H9 (cell line): ENCODE measurements at regions not wholly inside any gene's neighbourhood (a gene's known extent, or its start where the extent isn't known, plus 50 kb on each side); places are given as distances from the start of the nearest gene placed in this dataset.

Experiments used
- DNase-seq: peaks from one replicate; pipeline ENCODE4 v3.0.0-alpha.2; 2017
- H2AFZ ChIP-seq: one replicate; pipeline ENCODE4 v1.6.1; 2013; ENCODE audit warnings: mild to moderate bottlenecking, low read length, control low read depth, moderate library complexity
- H2AK5ac ChIP-seq: 2 replicates; pipeline ENCODE4 v1.6.1; 2013; ENCODE audit warnings: low read length, control low read depth, mixed read lengths; ENCODE audit not compliant: insufficient read length
- H2BK120ac ChIP-seq: one replicate; pipeline ENCODE4 v1.6.1; 2013; ENCODE audit warnings: low read depth, mild to moderate bottlenecking, low read length, control low read depth, inconsistent platforms; ENCODE audit not compliant: poor library complexity, severe bottlenecking
- H2BK12ac ChIP-seq: 2 replicates; pipeline ENCODE4 v1.6.1; 2013; ENCODE audit warnings: low read length, control low read depth, mixed read lengths, low read depth; ENCODE audit not compliant: insufficient read length
- H2BK15ac ChIP-seq: 2 replicates; pipeline ENCODE4 v1.6.1; 2013; ENCODE audit warnings: low read depth, low read length, control low read depth
- H2BK20ac ChIP-seq: one replicate; pipeline ENCODE4 v1.6.1; 2013; ENCODE audit warnings: low read depth, mild to moderate bottlenecking, low read length, control low read depth, inconsistent platforms; ENCODE audit not compliant: poor library complexity, severe bottlenecking
- H2BK5ac ChIP-seq: 2 replicates; pipeline ENCODE4 v1.6.1; 2013; ENCODE audit warnings: low read length, control low read depth, mixed read lengths; ENCODE audit not compliant: insufficient read length
- H3K14ac ChIP-seq: 2 replicates; pipeline ENCODE4 v1.6.1; 2013; ENCODE audit warnings: low read length, control low read depth; ENCODE audit not compliant: insufficient read depth
- H3K18ac ChIP-seq: 2 replicates; pipeline ENCODE4 v1.6.1; 2013; ENCODE audit warnings: low read depth, mild to moderate bottlenecking, mixed read lengths, low read length, control low read depth; ENCODE audit not compliant: insufficient read length
- H3K23ac ChIP-seq: 2 replicates; pipeline ENCODE4 v1.6.1; 2013; ENCODE audit warnings: low read length, control low read depth, mixed read lengths, low read depth; ENCODE audit not compliant: insufficient read length
- H3K23me2 ChIP-seq: 2 replicates; pipeline ENCODE4 v1.6.1; 2013; ENCODE audit warnings: low read depth, mild to moderate bottlenecking, mixed read lengths, low read length, control low read depth; ENCODE audit not compliant: insufficient read length, poor library complexity, severe bottlenecking
- H3K27ac ChIP-seq: 2 replicates; pipeline ENCODE4 v1.5.1; 2013; ENCODE audit warnings: low read length, control low read depth, mixed read lengths, low read depth; ENCODE audit not compliant: insufficient read length
- H3K27me3 ChIP-seq: 2 replicates; pipeline ENCODE4 v1.6.1; 2013; ENCODE audit warnings: low read length, control low read depth, inconsistent platforms; ENCODE audit not compliant: insufficient read depth
- H3K4ac ChIP-seq: 2 replicates; pipeline ENCODE4 v1.6.1; 2013; ENCODE audit warnings: low read depth, mild to moderate bottlenecking, control low read depth, inconsistent platforms, low read length, moderate library complexity
- H3K4me1 ChIP-seq: 2 replicates; pipeline ENCODE4 v1.6.1; 2013; ENCODE audit warnings: low read length, control low read depth, inconsistent platforms; ENCODE audit not compliant: insufficient read depth
- H3K4me2 ChIP-seq: 2 replicates; pipeline ENCODE4 v1.6.1; 2013; ENCODE audit warnings: low read length, control low read depth, mixed read lengths; ENCODE audit not compliant: insufficient read length, insufficient read depth
- H3K56ac ChIP-seq: 2 replicates; pipeline ENCODE4 v1.6.1; 2013; ENCODE audit warnings: low read depth, mild to moderate bottlenecking, mixed read lengths, low read length, control low read depth; ENCODE audit not compliant: insufficient read length
- H3K79me1 ChIP-seq: 2 replicates; pipeline ENCODE4 v1.6.1; 2013; ENCODE audit warnings: low read depth, mild to moderate bottlenecking, moderate library complexity, low read length, control low read depth, inconsistent platforms; ENCODE audit not compliant: insufficient read depth, poor library complexity, severe bottlenecking
- H3K79me2 ChIP-seq: 2 replicates; pipeline ENCODE4 v1.6.1; 2013; ENCODE audit warnings: low read length, control low read depth, inconsistent platforms; ENCODE audit not compliant: insufficient read depth
- H3K9ac ChIP-seq: 2 replicates; pipeline ENCODE4 v1.6.1; 2013; ENCODE audit warnings: low read length, control low read depth, mixed read lengths; ENCODE audit not compliant: insufficient read length; ENCODE audit errors: extremely low read depth
- H3K9me3 ChIP-seq: one replicate; pipeline ENCODE4 v1.6.1; 2013; ENCODE audit warnings: low read depth, low read length, inconsistent platforms; ENCODE audit not compliant: control insufficient read depth
- H3T11ph ChIP-seq: one replicate; pipeline ENCODE4 v1.6.1; 2013; ENCODE audit warnings: mild to moderate bottlenecking, low read length, control low read depth, inconsistent platforms
- H4K20me1 ChIP-seq: one replicate; pipeline ENCODE4 v1.6.1; 2013; ENCODE audit not compliant: control insufficient read depth, insufficient read length, insufficient read depth
- H4K5ac ChIP-seq: 2 replicates; pipeline ENCODE4 v1.6.1; 2013; ENCODE audit warnings: low read depth, mild to moderate bottlenecking, mixed read lengths, low read length, control low read depth; ENCODE audit not compliant: insufficient read length
- H4K8ac ChIP-seq: replicated peaks from 2 replicates; pipeline ENCODE4 v1.6.1; 2013; ENCODE audit warnings: low read length, control low read depth, mixed read lengths, low read depth; ENCODE audit not compliant: insufficient read length
- H4K91ac ChIP-seq: 2 replicates; pipeline ENCODE4 v1.6.1; 2013; ENCODE audit warnings: low read depth, mild to moderate bottlenecking, moderate library complexity, mixed read lengths, low read length, control low read depth; ENCODE audit not compliant: insufficient read length
- H3K27ac Mint-ChIP-seq, 3 experiments: 2 replicates in 2 of 3; 3 replicates in 1 of 3; pipeline ENCODE4 v1.8.0; 2020 to 2021; ENCODE audit warnings: mixed read lengths in 3 of 3, mild to moderate bottlenecking in 1 of 3, moderate library complexity in 1 of 3
- H3K27me3 Mint-ChIP-seq: 2 replicates; pipeline ENCODE4 v1.8.0; 2021; ENCODE audit warnings: low read depth, mild to moderate bottlenecking, moderate library complexity, mixed read lengths
- H3K36me3 Mint-ChIP-seq, 3 experiments: 2 replicates in 2 of 3; 3 replicates in 1 of 3; pipeline ENCODE4 v1.8.0; 2020 to 2021; ENCODE audit warnings: low read depth in 3 of 3, mixed read lengths in 3 of 3; ENCODE audit not compliant: insufficient read depth in 1 of 3
- H3K4me1 Mint-ChIP-seq, 2 experiments: 2 replicates each; pipeline ENCODE4 v1.8.0; 2020; ENCODE audit warnings: mixed read lengths in 2 of 2
- H3K4me3 Mint-ChIP-seq, 2 experiments: 2 replicates in 1 of 2; 3 replicates in 1 of 2; pipeline ENCODE4 v1.8.0; 2020 to 2021; ENCODE audit warnings: mild to moderate bottlenecking in 2 of 2, mixed read lengths in 2 of 2, moderate library complexity in 1 of 2
- H3K9me3 Mint-ChIP-seq, 2 experiments: 2 replicates in 1 of 2; 3 replicates in 1 of 2; pipeline ENCODE4 v1.8.0; 2020; ENCODE audit warnings: mild to moderate bottlenecking in 2 of 2, mixed read lengths in 2 of 2, moderate library complexity in 1 of 2
- CTCF ChIP-seq: fragments of 200-600 bp; sonication (generic); conservative IDR thresholded peaks from 3 replicates; pipeline ENCODE4 v1.8.0; 2021; ENCODE audit warnings: antibody characterized with exemption, mild to moderate bottlenecking
- WGBS: extraction: QIAGEN DNeasy Blood & Tissue Kit; methylation state at CpG from one replicate; pipeline ENCODE4 v1.1.7; 2013; ENCODE audit warnings: missing lambda C conversion rate, low lambda C conversion rate, mixed read lengths; ENCODE audit not compliant: insufficient read length; ENCODE audit errors: extremely low coverage; 5-methylcytosine and 5-hydroxymethylcytosine counted together

- no CpG with 5 or more reads among the region's 1 CpG for WGBS
- no peak for DNase-seq
- Histone ChIP-seq H4K20me1 (no peaks in the 10 kb centered on the region), H2BK5ac (no peak overlapping the region), H3K18ac (no peak overlapping the region), H3K23me2 (no peaks in the 10 kb centered on the region), H2BK12ac (no peak overlapping the region), H4K91ac (no peak overlapping the region), H3K79me1 (no peaks in the 10 kb centered on the region), H3K27me3 (no peaks in the 10 kb centered on the region), H4K5ac (no peak overlapping the region), H3K79me2 (no peaks in the 10 kb centered on the region), H3K14ac (no peak overlapping the region), H2AFZ (no peak overlapping the region), H3K4me1 (no peaks in the 10 kb centered on the region), H3K23ac (no peak overlapping the region), H3K56ac (no peak overlapping the region), H3K9ac (no peak overlapping the region), H2AK5ac (no peak overlapping the region), H2BK20ac (no peak overlapping the region), H3K4ac (no peak overlapping the region), H3K4me2 (no peak overlapping the region), H2BK120ac (no peak overlapping the region), H3K9me3 (no peaks in the 10 kb centered on the region), H2BK15ac (no peak overlapping the region), H3K27ac (no peak overlapping the region), H4K8ac (no peak overlapping the region), H3T11ph (no peak overlapping the region)
- Mint-ChIP-seq H3K4me3 (no peak overlapping the region), H3K27me3 (peaks cover 6% of the 10 kb centered on the region; the same call in 1 of the 2 replicates), H3K4me1 (peaks cover 4% of the 10 kb centered on the region in 2 experiments; a peak in 3 of 4 replicates), H3K9me3 (peaks cover 15 to 16% of the 10 kb centered on the region in 2 experiments), H3K27ac (no peak overlapping the region), H3K36me3 (peaks cover 0 to 6% (median 0%) of the 10 kb centered on the region in 3 experiments; a peak in 4 of 7 replicates)
- no peak for TF ChIP-seq CTCF
Observed at GRCh38 chr5:169393907-169394306, 93.0 kb upstream of the SLIT3 start.
